Loucy (cell line): ENCODE measurements at regions not wholly inside any gene's neighbourhood (a gene's known extent, or its start where the extent isn't known, plus 50 kb on each side); places are given as distances from the start of the nearest gene placed in this dataset.

Source experiments
- H2AFZ ChIP-seq: fragments of 200-600 bp; sonication (generic); 2 replicates; pipeline ENCODE4 v1.6.0; 2016; ENCODE audit warnings: antibody characterized with exemption, mild to moderate bottlenecking, low read length, moderate library complexity
- H3F3A ChIP-seq: fragments of 200-600 bp; 2 replicates; pipeline ENCODE4 v1.6.0; 2016; ENCODE audit warnings: antibody characterized with exemption, low read depth, mild to moderate bottlenecking
- H3K27me3 ChIP-seq: fragments of 200-600 bp; sonication (generic); 2 replicates; pipeline ENCODE4 v1.6.1; 2014; ENCODE audit warnings: low read length, mild to moderate bottlenecking; ENCODE audit not compliant: insufficient read depth, poor library complexity, severe bottlenecking
- H3K36me3 ChIP-seq: fragments of 200-600 bp; sonication (generic); 2 replicates; pipeline ENCODE4 v1.6.1; 2016; ENCODE audit warnings: low read length; ENCODE audit not compliant: insufficient read depth
- H3K4me1 ChIP-seq: fragments of 200-600 bp; sonication (generic); 2 replicates; pipeline ENCODE4 v1.5.1; 2014; ENCODE audit warnings: low read length, mild to moderate bottlenecking; ENCODE audit not compliant: insufficient read depth, poor library complexity, severe bottlenecking
- H3K4me2 ChIP-seq: fragments of 200-600 bp; sonication (generic); 2 replicates; pipeline ENCODE4 v1.6.0; 2014; ENCODE audit warnings: antibody characterized with exemption, low read length, low read depth, mild to moderate bottlenecking; ENCODE audit not compliant: poor library complexity, severe bottlenecking
- H3K4me3 ChIP-seq: fragments of 200-600 bp; sonication (generic); 2 replicates; pipeline ENCODE4 v1.5.1; 2014; ENCODE audit warnings: low read length, mild to moderate bottlenecking, mixed read lengths; ENCODE audit not compliant: poor library complexity, severe bottlenecking
- H3K79me2 ChIP-seq: fragments of 200-600 bp; sonication (generic); 2 replicates; pipeline ENCODE4 v1.6.1; 2014; ENCODE audit warnings: low read length; ENCODE audit not compliant: insufficient read depth
- H3K9ac ChIP-seq: fragments of 200-600 bp; sonication (generic); 2 replicates; pipeline ENCODE4 v1.6.0; 2014; ENCODE audit warnings: mild to moderate bottlenecking, low read depth, low read length, moderate library complexity; ENCODE audit not compliant: poor library complexity, severe bottlenecking
- H3K9me2 ChIP-seq: fragments of 200-600 bp; sonication (generic); replicated peaks from 2 replicates; pipeline ENCODE4 v1.6.1; 2016; ENCODE audit warnings: low read depth, low read length, mixed read lengths
- H3K9me3 ChIP-seq: fragments of 200-600 bp; sonication (generic); 2 replicates; pipeline ENCODE4 v1.6.1; 2014; ENCODE audit warnings: mild to moderate bottlenecking, antibody characterized with exemption, low read length, low read depth; ENCODE audit not compliant: insufficient read depth
- H4K20me1 ChIP-seq: fragments of 200-600 bp; sonication (generic); 2 replicates; pipeline ENCODE4 v1.6.0; 2014; ENCODE audit warnings: antibody characterized with exemption, low read length, mild to moderate bottlenecking; ENCODE audit not compliant: insufficient read depth, poor library complexity, severe bottlenecking
- CTCF ChIP-seq: fragments of 200-600 bp; sonication (generic); conservative IDR thresholded peaks from 2 replicates; pipeline ENCODE4 v1.5.1; 2014; ENCODE audit warnings: mild to moderate bottlenecking, antibody characterized with exemption, low read length
- EZH2phosphoT487 ChIP-seq: fragments of 200-600 bp; IDR thresholded peaks from 2 replicates; pipeline ENCODE4 v1.6.1; 2018; ENCODE audit warnings: antibody characterized with exemption, mild to moderate bottlenecking, moderate library complexity, borderline replicate concordance

DNA sequence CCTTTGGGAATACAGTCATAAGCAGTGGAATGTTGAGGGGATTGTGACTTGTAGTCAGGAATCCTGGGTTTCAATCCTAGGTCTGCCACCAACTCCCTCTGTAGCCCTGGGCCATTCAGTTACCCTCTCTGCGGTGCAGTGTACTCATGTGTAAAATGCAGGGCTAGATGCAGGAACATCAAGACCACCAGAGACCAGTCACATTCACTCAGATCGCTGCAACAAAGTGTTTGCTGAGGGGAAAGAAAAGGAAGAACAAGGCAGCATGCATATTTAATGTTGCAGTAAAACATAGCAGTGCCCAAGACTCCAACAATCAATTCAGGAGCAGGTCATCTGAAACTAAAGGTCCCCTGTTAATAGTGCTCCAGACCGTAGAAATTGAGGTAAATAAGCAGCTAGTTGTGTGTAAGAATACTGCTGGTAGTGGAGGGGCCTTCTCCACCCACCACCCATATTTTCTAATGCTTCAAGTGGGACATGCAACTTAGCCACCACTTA is 410.7 kb downstream of the OMA1 start:
- Histone ChIP-seq H3K9ac (peak overlapping the region; percentile 72), H3K36me3 (no peaks in the 10 kb centered on the region), H3K4me1 (peaks cover 45% of the 10 kb centered on the region), H3K79me2 (no peaks in the 10 kb centered on the region), H4K20me1 (no peaks in the 10 kb centered on the region), H2AFZ (no peak overlapping the region), H3K9me3 (peaks cover 28% of the 10 kb centered on the region; the same call in 1 of the 2 replicates), H3K4me2 (peak overlapping the region; percentile 71), H3K27me3 (no peaks in the 10 kb centered on the region), H3K4me3 (peak overlapping the region; percentile 57), H3K9me2 (no peaks in the 10 kb centered on the region), H3F3A (peaks cover 20% of the 10 kb centered on the region)
- TF ChIP-seq CTCF: no peak
- TF ChIP-seq EZH2phosphoT487: no peak

GRCh38 chr1:58133562-58133961 is 413.0 kb downstream of the OMA1 start:
- Histone ChIP-seq H3K9ac (no peak overlapping the region), H3K36me3 (no peaks in the 10 kb centered on the region), H3K4me1 (peaks cover 45% of the 10 kb centered on the region), H3K9me2 (no peaks in the 10 kb centered on the region), H4K20me1 (no peaks in the 10 kb centered on the region), H3K4me2 (no peak overlapping the region), H3F3A (peaks cover 20% of the 10 kb centered on the region), H3K9me3 (peaks cover 18% of the 10 kb centered on the region; the same call in 1 of the 2 replicates), H2AFZ (no peak overlapping the region), H3K27me3 (no peaks in the 10 kb centered on the region), H3K79me2 (no peaks in the 10 kb centered on the region), H3K4me3 (no peak overlapping the region)
- TF ChIP-seq EZH2phosphoT487 (no peak), CTCF (no peak)

DNA sequence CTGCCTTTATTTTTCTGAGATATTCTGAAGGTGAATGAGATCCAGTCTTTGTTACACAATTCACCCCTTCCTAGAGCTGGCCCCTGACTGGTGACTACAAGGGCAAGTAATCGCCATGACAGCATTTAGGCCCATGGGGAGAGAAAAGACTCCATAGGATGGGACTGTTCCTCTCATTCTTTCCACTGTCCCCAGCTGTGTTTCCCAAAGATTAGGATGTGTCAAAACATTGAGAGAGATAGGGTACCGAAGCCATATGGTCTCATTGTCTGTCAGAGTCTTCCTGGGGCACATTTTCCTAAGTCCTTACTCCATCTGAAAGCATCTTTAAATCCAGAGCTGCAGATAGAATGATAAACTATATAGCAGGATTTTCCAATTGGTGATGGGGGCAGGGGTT is 423.5 kb downstream of the OMA1 start:
- Histone ChIP-seq H3K4me3 (no peak overlapping the region), H3K27me3 (no peaks in the 10 kb centered on the region), H3K4me1 (peaks cover 31% of the 10 kb centered on the region), H3K4me2 (no peak overlapping the region), H3K9me2 (no peaks in the 10 kb centered on the region), H3K36me3 (no peaks in the 10 kb centered on the region), H4K20me1 (no peaks in the 10 kb centered on the region), H2AFZ (no peak overlapping the region), H3F3A (no peaks in the 10 kb centered on the region), H3K79me2 (no peaks in the 10 kb centered on the region), H3K9ac (no peak overlapping the region), H3K9me3 (no peaks in the 10 kb centered on the region)
- TF ChIP-seq CTCF (no peak), EZH2phosphoT487 (no peak)
